MCF 10A (cell line): ENCODE measurements at regions not wholly inside any gene's neighbourhood (a gene's known extent, or its start where the extent isn't known, plus 50 kb on each side); places are given as distances from the start of the nearest gene placed in this dataset.

Source experiments
- BruUV-seq: library from RNA; stranded (reverse); fragments of 400-500 nt; replicated peaks from 2 replicates; lab custom pipeline; 2021; lab: Mats Ljungman, UMichigan
- CTCF ChIA-PET: fragments of 300-600 bp; sonication (Branson Sonifier 250); formaldehyde crosslinking; extraction: SDS; loops from one replicate; lab custom pipeline; 2021; ENCODE audit warnings: antibody characterized with exemption, inconsistent platforms; lab: Yijun Ruan, JAX
- POLR2A ChIA-PET: fragments of 300-600, 350-650 bp; sonication (Branson Sonifier 250); formaldehyde crosslinking; extraction: SDS; loops from one replicate; lab custom pipeline; 2020; ENCODE audit warnings: antibody characterized with exemption, inconsistent platforms; lab: Yijun Ruan, JAX
- DNase-seq: peaks from one replicate; pipeline ENCODE4 v3.0.0-alpha.2; 2018; ENCODE audit not compliant: unreplicated experiment
- H3K27ac Mint-ChIP-seq: one replicate; pipeline ENCODE4 v1.8.0; 2022; ENCODE audit warnings: mild to moderate bottlenecking, low read depth, mixed read lengths; ENCODE audit not compliant: unreplicated experiment
- H3K27me3 Mint-ChIP-seq: one replicate; pipeline ENCODE4 v1.8.0; 2022; ENCODE audit warnings: mixed read lengths; ENCODE audit not compliant: insufficient read depth, unreplicated experiment
- H3K36me3 Mint-ChIP-seq: one replicate; pipeline ENCODE4 v1.8.0; 2022; ENCODE audit warnings: mild to moderate bottlenecking, moderate library complexity, mixed read lengths; ENCODE audit not compliant: insufficient read depth, unreplicated experiment
- H3K4me1 Mint-ChIP-seq: one replicate; pipeline ENCODE4 v1.8.0; 2022; ENCODE audit warnings: mixed read lengths; ENCODE audit not compliant: insufficient read depth, unreplicated experiment
- H3K4me3 Mint-ChIP-seq: one replicate; pipeline ENCODE4 v1.8.0; 2022; ENCODE audit warnings: mild to moderate bottlenecking, moderate library complexity, mixed read lengths; ENCODE audit not compliant: unreplicated experiment
- H3K9me3 Mint-ChIP-seq: one replicate; pipeline ENCODE4 v1.8.0; 2022; ENCODE audit warnings: mixed read lengths; ENCODE audit not compliant: unreplicated experiment
- CTCF ChIP-seq: fragments of 200-600 bp; IDR thresholded peaks from one replicate; pipeline ENCODE4 v1.8.0; 2022; ENCODE audit warnings: antibody characterized with exemption, mild to moderate bottlenecking; ENCODE audit not compliant: unreplicated experiment
- intact Hi-C: fragments of 100-400 bp; cut with micrococcal nuclease; formaldehyde crosslinking; loops from 2 replicates; pipeline ENCODE4 v1.14.1; 2022

- BruUV-seq: no TSS peak
- POLR2A ChIA-PET: interaction anchor here (0.6 kb wide), 1 partner anchor 928 kb away, joined by 3 read pairs; no protein-coding TSS in a partner anchor
- Mint-ChIP-seq H3K4me1 (peaks cover 10% of the 10 kb centered on the region), H3K9me3 (no peaks in the 10 kb centered on the region), H3K27me3 (no peaks in the 10 kb centered on the region), H3K4me3 (no peak overlapping the region), H3K36me3 (no peaks in the 10 kb centered on the region), H3K27ac (no peak overlapping the region)
- TF ChIP-seq CTCF: no peak
- intact Hi-C loops: no loop called here
- DNase-seq: no peak
- CTCF ChIA-PET: interaction anchor here (1.0 kb wide), 1 partner anchor 34 kb away, joined by 3 read pairs; no protein-coding TSS in a partner anchor
These were observed 89.0 kb upstream of the SLC14A2 start for GRCh38 chr18:45526114-45526841.

GRCh38 chr18:45527891-45528290, 87.4 kb upstream of the SLC14A2 start:
- TF ChIP-seq CTCF: no peak

GRCh38 chr18:45528712-45529336, 86.5 kb upstream of the SLC14A2 start:
- no peaks in the 10 kb centered on the region for H3K4me1 Mint-ChIP-seq
- CTCF ChIA-PET: interaction anchor here (0.7 kb wide), 1 partner anchor 8 kb away, joined by 6 read pairs; no protein-coding TSS in a partner anchor
- no peak overlapping the region for H3K4me3 Mint-ChIP-seq
- H3K27ac Mint-ChIP-seq: no peak overlapping the region
- no peaks in the 10 kb centered on the region for H3K36me3 Mint-ChIP-seq
- H3K9me3 Mint-ChIP-seq: peaks cover 7% of the 10 kb centered on the region
- DNase-seq: peak; percentile 13
- intact Hi-C loops: no loop called here
- POLR2A ChIA-PET: no interaction called here
- TF ChIP-seq CTCF: no peak
- no peaks in the 10 kb centered on the region for H3K27me3 Mint-ChIP-seq
- BruUV-seq: no TSS peak

More at GRCh38 chr18:45527891-45528290, 87.4 kb upstream of the SLC14A2 start:
- intact Hi-C loops: no loop called here
- Mint-ChIP-seq H3K27ac (no peak overlapping the region), H3K4me3 (no peak overlapping the region), H3K36me3 (no peaks in the 10 kb centered on the region), H3K4me1 (no peaks in the 10 kb centered on the region), H3K27me3 (no peaks in the 10 kb centered on the region), H3K9me3 (no peaks in the 10 kb centered on the region)
- no TSS peak for BruUV-seq
- ChIA-PET POLR2A (no interaction called here), CTCF (interaction anchor here (0.6 to 0.7 kb wide), 3 partner anchors 9 to 215 kb away, joined by 3 to 6 read pairs (median 4); no protein-coding TSS in a partner anchor)
- no peak for DNase-seq

DNA sequence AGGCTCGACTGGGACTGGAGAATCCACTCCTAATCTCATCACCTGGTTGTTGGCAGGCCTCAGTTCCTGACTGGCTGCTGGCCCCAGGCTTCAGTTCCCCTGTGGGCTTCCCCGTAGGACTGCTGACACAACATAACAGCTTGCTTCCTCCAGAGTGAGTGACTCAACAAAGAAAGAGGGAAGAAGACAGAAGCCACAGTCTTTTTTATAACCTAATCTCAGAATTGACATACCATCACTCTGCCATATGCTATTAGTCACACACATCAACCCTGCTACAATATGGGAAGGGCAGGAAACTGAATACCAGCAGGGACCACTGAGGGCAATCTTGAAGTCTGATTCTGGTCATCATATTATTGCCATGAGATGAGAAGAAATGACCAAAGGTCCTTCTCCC, 76.8 kb upstream of the SLC14A2 start:
- H3K4me3 Mint-ChIP-seq: no peak overlapping the region
- H3K4me1 Mint-ChIP-seq: no peaks in the 10 kb centered on the region
- TF ChIP-seq CTCF: no peak
- no peaks in the 10 kb centered on the region for H3K36me3 Mint-ChIP-seq
- ChIA-PET POLR2A (no interaction called here), CTCF (interaction anchor here (1.8 kb wide), 1 partner anchor 127 kb away, joined by 5 read pairs; no protein-coding TSS in a partner anchor)
- intact Hi-C loops: no loop called here
- no TSS peak for BruUV-seq
- H3K27ac Mint-ChIP-seq: no peak overlapping the region
- H3K27me3 Mint-ChIP-seq: no peaks in the 10 kb centered on the region
- no peak for DNase-seq
- H3K9me3 Mint-ChIP-seq: peaks cover 11% of the 10 kb centered on the region
